C4-2B (cell line): ENCODE measurements at regions not wholly inside any gene's neighbourhood (a gene's known extent, or its start where the extent isn't known, plus 50 kb on each side); places are given as distances from the start of the nearest gene placed in this dataset.
"Not testable (repeated sequence)": the region's sequence is repeated elsewhere in the genome, so short reads cannot be mapped to it uniquely, and the experiment has no call there.

ENCODE experiments used
- H3K27ac ChIP-seq: fragments of 450-650 bp; 2 replicates; pipeline ENCODE4 v1.5.1; 2017
- CTCF ChIP-seq: fragments of 450-650 bp; conservative IDR thresholded peaks from 2 replicates; pipeline ENCODE4 v1.5.1; 2017; ENCODE audit warnings: mild to moderate bottlenecking
- ZFX ChIP-seq: fragments of 450-650 bp; IDR thresholded peaks from 2 replicates; pipeline ENCODE4 v1.6.1; 2017

- TF ChIP-seq ZFX = no peak
- no peak overlapping the region for H3K27ac ChIP-seq
Observed at GRCh38 chr5:42306287-42306686, 117.0 kb upstream of the GHR start.

GRCh38 chr5:42309865-42310264, 113.4 kb upstream of the GHR start:
- H3K27ac ChIP-seq = no peak overlapping the region
- TF ChIP-seq ZFX (no peak), CTCF (no peak)

- TF ChIP-seq CTCF = no peak
- no peak for TF ChIP-seq ZFX
- no peak overlapping the region for H3K27ac ChIP-seq
Observed at GRCh38 chr5:42315214-42315613, 108.0 kb upstream of the GHR start.

GRCh38 chr5:42317575-42317974, 105.7 kb upstream of the GHR start:
- TF ChIP-seq ZFX (no peak), CTCF (no peak)

GRCh38 chr5:42319546-42319945, 103.7 kb upstream of the GHR start:
- H3K27ac ChIP-seq = not testable (repeated sequence)

More at GRCh38 chr5:42317575-42317974, 105.7 kb upstream of the GHR start:
- no peak overlapping the region for H3K27ac ChIP-seq

- no peak for TF ChIP-seq CTCF
- TF ChIP-seq ZFX = no peak
- H3K27ac ChIP-seq = no peak overlapping the region
Observed at GRCh38 chr5:42321785-42322184, 101.5 kb upstream of the GHR start.

GRCh38 chr5:42337143-42337542, 86.1 kb upstream of the GHR start:
- H3K27ac ChIP-seq = no peak overlapping the region
- TF ChIP-seq ZFX = no peak
- TF ChIP-seq CTCF = no peak

GRCh38 chr5:42337607-42338006, 85.6 kb upstream of the GHR start:
- H3K27ac ChIP-seq = no peak overlapping the region
- no peak for TF ChIP-seq ZFX
- no peak for TF ChIP-seq CTCF

GRCh38 chr5:42338136-42338535, 85.1 kb upstream of the GHR start:
- no peak overlapping the region for H3K27ac ChIP-seq
- TF ChIP-seq ZFX (no peak), CTCF (no peak)
